GM13977 (cell line): ENCODE measurements at regions not wholly inside any gene's neighbourhood (a gene's known extent, or its start where the extent isn't known, plus 50 kb on each side); places are given as distances from the start of the nearest gene placed in this dataset.

Experiments
- DNase-seq: peaks from one replicate; pipeline ENCODE4 v3.0.0; 2012; ENCODE audit warnings: low spot score
- CTCF ChIP-seq: IDR thresholded peaks from 2 replicates; pipeline ENCODE4 v1.5.1; 2012; ENCODE audit warnings: mild to moderate bottlenecking, control low read depth; ENCODE audit not compliant: insufficient read depth; ENCODE audit errors: extremely low read depth, missing control alignments
- in situ Hi-C: fragments of 300-500 bp; cut with MboI; formaldehyde crosslinking; loops from one replicate; pipeline ENCODE4 v1.12.0; 2022; ENCODE audit warnings: low sequenced_read_pairs, low pct_unique_long_range_greater_than_20kb, mixed read lengths, inconsistent platforms; ENCODE audit not compliant: unreplicated experiment

GRCh38 chr7:156466955-156467625 lies 173.5 kb upstream of the RNF32 start:
- in situ Hi-C loops, result loop anchor here (25.0 kb wide), 2 partner anchors 345 to 655 kb away; partner anchors contain the start of gene SHH
- TF ChIP-seq CTCF, result no peak
- DNase-seq, result no peak

GRCh38 chr7:156466272-156466671 lies 174.3 kb upstream of the RNF32 start:
- in situ Hi-C loops, result loop anchor here (25.0 kb wide), 2 partner anchors 346 to 654 kb away; partner anchors contain the start of gene SHH
- no peak for DNase-seq
- TF ChIP-seq CTCF, result no peak

- in situ Hi-C loops, result loop anchor here (25.0 kb wide), 2 partner anchors 347 to 653 kb away; partner anchors contain the start of gene SHH
- no peak for TF ChIP-seq CTCF
- DNase-seq, result no peak
Measured at GRCh38 chr7:156465186-156465585, 175.4 kb upstream of the RNF32 start.

GRCh38 chr7:156464339-156464738 lies 176.2 kb upstream of the RNF32 start:
- in situ Hi-C loops, result loop anchor here (25.0 kb wide), 2 partner anchors 348 to 652 kb away; partner anchors contain the start of gene SHH
- no peak for DNase-seq
- TF ChIP-seq CTCF, result no peak

GRCh38 chr7:156463280-156463679 lies 177.3 kb upstream of the RNF32 start:
- in situ Hi-C loops, result loop anchor here (25.0 kb wide), 2 partner anchors 349 to 651 kb away; partner anchors contain the start of gene SHH
- no peak for DNase-seq
- no peak for TF ChIP-seq CTCF

GRCh38 chr7:156461881-156462665 lies 178.5 kb upstream of the RNF32 start:
- in situ Hi-C loops, result loop anchor here (25.0 kb wide), 2 partner anchors 350 to 650 kb away; partner anchors contain the start of gene SHH
- DNase-seq, result no peak
- TF ChIP-seq CTCF, result no peak
